OCI-LY3 (cell line): ENCODE measurements at regions not wholly inside any gene's neighbourhood (a gene's known extent, or its start where the extent isn't known, plus 50 kb on each side); places are given as distances from the start of the nearest gene placed in this dataset.

ENCODE experiments used
- H2AFZ ChIP-seq: fragments of 200-600, 300-600 bp; shearing (Covaris generic); 2 replicates; pipeline ENCODE4 v1.6.0; 2014; ENCODE audit warnings: antibody characterized with exemption, low read depth, low read length
- H3K27ac ChIP-seq: fragments of 200-600, 300-600 bp; sonication (generic); 2 replicates; pipeline ENCODE4 v1.5.1; 2014; ENCODE audit warnings: mild to moderate bottlenecking, low read length, moderate library complexity, mixed read lengths
- H3K27me3 ChIP-seq: fragments of 200-600, 300-600 bp; sonication (generic); 2 replicates; pipeline ENCODE4 v1.6.1; 2014; ENCODE audit warnings: low read depth, low read length, mixed read lengths
- H3K36me3 ChIP-seq: fragments of 200-600, 300-600 bp; sonication (generic); replicated peaks from 2 replicates; pipeline ENCODE3; 2014; ENCODE audit warnings: low read depth, low read length, mixed read lengths
- H3K4me1 ChIP-seq: fragments of 300-600, 200-600 bp; sonication (generic); 2 replicates; pipeline ENCODE4 v1.6.1; 2014; ENCODE audit warnings: low read length, mixed read lengths
- H3K4me2 ChIP-seq: fragments of 200-600, 300-600 bp; sonication (generic); 2 replicates; pipeline ENCODE4 v1.6.1; 2014; ENCODE audit warnings: low read length, mixed read lengths
- H3K4me3 ChIP-seq: fragments of 300-600, 200-600 bp; sonication (generic); 2 replicates; pipeline ENCODE4 v1.5.1; 2014; ENCODE audit warnings: antibody characterized with exemption, mild to moderate bottlenecking, low read length, moderate library complexity
- H3K79me2 ChIP-seq: fragments of 300-600, 200-600 bp; shearing (Covaris generic); 2 replicates; pipeline ENCODE4 v1.6.1; 2014; ENCODE audit warnings: mild to moderate bottlenecking, low read length, mixed read lengths
- H3K9ac ChIP-seq: fragments of 300-600, 200-600 bp; shearing (Covaris generic); 2 replicates; pipeline ENCODE4 v1.6.0; 2014; ENCODE audit warnings: mild to moderate bottlenecking, low read length, moderate library complexity
- H3K9me3 ChIP-seq: fragments of 200-600, 300-600 bp; shearing (Covaris generic); 2 replicates; pipeline ENCODE4 v1.6.1; 2014; ENCODE audit warnings: low read length, mixed read lengths; ENCODE audit not compliant: insufficient read depth
- H4K20me1 ChIP-seq: fragments of 200-600, 300-600 bp; sonication (generic); 2 replicates; pipeline ENCODE4 v1.6.1; 2016; ENCODE audit warnings: low read length, mixed read lengths; ENCODE audit not compliant: insufficient read depth
- EZH2phosphoT487 ChIP-seq: fragments of 200-600 bp; shearing (Covaris generic); IDR thresholded peaks from 2 replicates; pipeline ENCODE4 v1.6.1; 2018; ENCODE audit warnings: antibody characterized with exemption, mixed run types, low read depth
- TF ChIP-seq, protein P1 (sequence below): fragments of 200-600, 300-600 bp; sonication (generic); IDR thresholded peaks from 2 replicates; pipeline ENCODE4 v1.5.1; 2014; ENCODE audit warnings: antibody characterized with exemption, low read length, low read depth

GRCh38 chr1:88118176-88118845, 565.8 kb upstream of the PKN2 start:
- Histone ChIP-seq H3K36me3 (no peaks in the 10 kb centered on the region), H3K4me1 (no peaks in the 10 kb centered on the region), H3K27ac (no peak overlapping the region), H3K9me3 (no peaks in the 10 kb centered on the region), H4K20me1 (no peaks in the 10 kb centered on the region), H3K4me2 (no peak overlapping the region), H3K79me2 (no peaks in the 10 kb centered on the region), H3K27me3 (no peaks in the 10 kb centered on the region), H3K9ac (no peak overlapping the region), H2AFZ (no peak overlapping the region), H3K4me3 (no peak overlapping the region)
- TF ChIP-seq EZH2phosphoT487: no peak

DNA sequence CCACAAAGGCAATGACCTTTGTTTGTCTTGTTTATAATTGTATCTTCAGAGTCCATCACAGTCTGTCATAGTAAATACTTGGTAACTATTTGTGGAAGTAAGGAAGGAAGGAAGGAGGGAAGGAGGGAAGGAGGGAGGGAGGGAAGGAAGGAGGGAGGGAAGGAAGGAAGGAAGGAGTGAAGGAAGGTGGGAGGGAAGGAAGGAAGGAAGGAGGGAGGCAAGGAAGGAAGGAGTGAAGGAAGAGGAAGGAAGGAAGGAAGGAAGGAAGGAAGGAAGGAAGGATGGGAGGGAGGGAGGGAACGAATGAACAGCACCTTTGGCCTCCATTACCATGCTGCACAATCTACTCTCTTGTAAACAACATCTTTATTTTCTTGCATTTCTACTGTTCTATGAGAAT, 559.5 kb upstream of the PKN2 start:
- H3K27me3 ChIP-seq: no peaks in the 10 kb centered on the region
- H3K4me2 ChIP-seq: no peak overlapping the region
- TF ChIP-seq EZH2phosphoT487: no peak
- TF ChIP-seq, protein P1, sequence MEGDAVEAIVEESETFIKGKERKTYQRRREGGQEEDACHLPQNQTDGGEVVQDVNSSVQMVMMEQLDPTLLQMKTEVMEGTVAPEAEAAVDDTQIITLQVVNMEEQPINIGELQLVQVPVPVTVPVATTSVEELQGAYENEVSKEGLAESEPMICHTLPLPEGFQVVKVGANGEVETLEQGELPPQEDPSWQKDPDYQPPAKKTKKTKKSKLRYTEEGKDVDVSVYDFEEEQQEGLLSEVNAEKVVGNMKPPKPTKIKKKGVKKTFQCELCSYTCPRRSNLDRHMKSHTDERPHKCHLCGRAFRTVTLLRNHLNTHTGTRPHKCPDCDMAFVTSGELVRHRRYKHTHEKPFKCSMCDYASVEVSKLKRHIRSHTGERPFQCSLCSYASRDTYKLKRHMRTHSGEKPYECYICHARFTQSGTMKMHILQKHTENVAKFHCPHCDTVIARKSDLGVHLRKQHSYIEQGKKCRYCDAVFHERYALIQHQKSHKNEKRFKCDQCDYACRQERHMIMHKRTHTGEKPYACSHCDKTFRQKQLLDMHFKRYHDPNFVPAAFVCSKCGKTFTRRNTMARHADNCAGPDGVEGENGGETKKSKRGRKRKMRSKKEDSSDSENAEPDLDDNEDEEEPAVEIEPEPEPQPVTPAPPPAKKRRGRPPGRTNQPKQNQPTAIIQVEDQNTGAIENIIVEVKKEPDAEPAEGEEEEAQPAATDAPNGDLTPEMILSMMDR: no peak
- H3K27ac ChIP-seq: no peak overlapping the region
- H3K79me2 ChIP-seq: no peaks in the 10 kb centered on the region
- no peaks in the 10 kb centered on the region for H3K4me1 ChIP-seq
- no peaks in the 10 kb centered on the region for H3K9me3 ChIP-seq
- no peaks in the 10 kb centered on the region for H4K20me1 ChIP-seq
- H3K9ac ChIP-seq: no peak overlapping the region
- H3K4me3 ChIP-seq: no peak overlapping the region
- H3K36me3 ChIP-seq: no peaks in the 10 kb centered on the region
- no peak overlapping the region for H2AFZ ChIP-seq

GRCh38 chr1:88126467-88126866, 557.6 kb upstream of the PKN2 start:
- H3K9ac ChIP-seq: no peak overlapping the region
- H3K79me2 ChIP-seq: no peaks in the 10 kb centered on the region
- no peaks in the 10 kb centered on the region for H3K9me3 ChIP-seq
- H3K4me3 ChIP-seq: no peak overlapping the region
- H3K27ac ChIP-seq: no peak overlapping the region
- H3K4me2 ChIP-seq: no peak overlapping the region
- no peaks in the 10 kb centered on the region for H3K27me3 ChIP-seq
- no peaks in the 10 kb centered on the region for H3K36me3 ChIP-seq
- TF ChIP-seq, protein P1: no peak
- no peak for TF ChIP-seq EZH2phosphoT487
- H4K20me1 ChIP-seq: no peaks in the 10 kb centered on the region
- no peak overlapping the region for H2AFZ ChIP-seq
- H3K4me1 ChIP-seq: no peaks in the 10 kb centered on the region

DNA sequence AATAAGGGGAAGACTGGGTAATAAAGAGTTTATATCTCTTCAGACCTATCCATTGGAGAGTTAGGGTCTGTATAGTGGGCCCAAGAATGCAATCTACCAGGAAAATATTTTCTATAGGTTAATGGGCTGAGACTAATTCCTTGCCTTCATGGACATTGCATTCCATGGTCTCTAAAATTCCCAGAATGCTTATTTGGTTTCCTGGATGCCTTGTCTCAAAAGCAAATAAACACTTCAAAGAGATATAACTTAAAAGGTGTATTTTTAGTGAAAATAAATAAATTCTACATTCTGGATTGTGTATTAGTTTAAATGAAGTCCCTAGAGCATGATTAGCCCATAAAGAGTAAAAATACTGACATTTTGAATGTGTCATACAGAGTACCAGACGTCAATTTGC, 550.1 kb upstream of the PKN2 start:
- Histone ChIP-seq H3K4me1 (no peaks in the 10 kb centered on the region), H2AFZ (no peak overlapping the region), H4K20me1 (no peaks in the 10 kb centered on the region), H3K36me3 (no peaks in the 10 kb centered on the region), H3K27me3 (no peaks in the 10 kb centered on the region), H3K4me2 (no peak overlapping the region), H3K4me3 (no peak overlapping the region), H3K79me2 (no peaks in the 10 kb centered on the region), H3K9me3 (no peaks in the 10 kb centered on the region), H3K27ac (no peak overlapping the region), H3K9ac (no peak overlapping the region)
- TF ChIP-seq, protein P1: no peak
- TF ChIP-seq EZH2phosphoT487: no peak
